Islet precursor cell (in vitro differentiated cells): ENCODE measurements at regions not wholly inside any gene's neighbourhood (a gene's known extent, or its start where the extent isn't known, plus 50 kb on each side); places are given as distances from the start of the nearest gene placed in this dataset.
A peak's percentile ranks its signal among the peaks of the same experiment; 100 is the strongest.

ENCODE experiments used
- DNase-seq: peaks from one replicate; pipeline ENCODE4 v3.0.0-alpha.2; 2018

- DNase-seq, result no peak
These were observed 154.8 kb downstream of the RPS24 start for GRCh38 chr10:78188446-78188845.

GRCh38 chr10:78190051-78190825 lies 156.6 kb downstream of the RPS24 start:
- no peak for DNase-seq

DNA sequence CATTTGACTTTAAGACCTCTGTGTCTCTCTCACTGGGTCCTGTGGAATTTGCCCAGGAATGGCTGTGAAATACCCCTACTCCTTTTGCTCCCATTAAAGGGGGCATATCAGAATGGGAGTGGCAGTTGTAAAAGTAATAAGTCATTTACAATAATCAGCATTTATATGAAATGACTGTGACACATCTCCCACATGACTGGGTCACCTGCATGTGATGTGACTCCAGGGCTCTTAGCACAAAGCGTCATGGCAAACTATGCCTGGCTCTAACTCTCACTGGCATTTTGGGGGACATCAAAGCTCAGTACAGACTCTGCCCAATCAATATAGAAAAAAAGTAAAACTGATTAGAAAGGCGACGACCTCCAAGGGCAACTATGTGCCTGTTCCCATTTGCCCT lies 157.6 kb downstream of the RPS24 start:
- DNase-seq, result no peak

GRCh38 chr10:78193189-78193588 lies 159.5 kb downstream of the RPS24 start:
- no peak for DNase-seq

DNA sequence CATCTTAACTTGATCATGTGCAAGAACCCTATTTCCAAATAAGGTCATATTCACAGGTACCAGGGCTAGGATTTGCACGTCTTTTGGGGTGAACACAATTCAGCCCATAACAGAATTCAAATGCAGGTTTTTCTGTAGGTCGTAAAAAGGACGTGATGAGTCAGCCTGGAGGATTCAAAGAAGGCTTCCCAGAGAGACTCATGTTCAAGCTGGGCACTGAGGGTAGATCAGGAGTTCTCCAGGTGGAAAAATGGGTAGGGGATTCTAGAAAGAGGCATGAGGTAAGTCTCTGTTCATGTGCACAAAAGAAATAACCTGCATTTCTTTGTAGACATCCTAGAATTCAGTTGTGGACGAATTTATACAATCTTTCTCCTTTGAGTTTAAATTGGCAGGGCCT lies 160.4 kb downstream of the RPS24 start:
- DNase-seq, result no peak

- DNase-seq, result no peak
These were observed 161.1 kb downstream of the RPS24 start for GRCh38 chr10:78194539-78195402.

GRCh38 chr10:78196396-78196795 lies 162.7 kb downstream of the RPS24 start:
- DNase-seq, result no peak

DNA sequence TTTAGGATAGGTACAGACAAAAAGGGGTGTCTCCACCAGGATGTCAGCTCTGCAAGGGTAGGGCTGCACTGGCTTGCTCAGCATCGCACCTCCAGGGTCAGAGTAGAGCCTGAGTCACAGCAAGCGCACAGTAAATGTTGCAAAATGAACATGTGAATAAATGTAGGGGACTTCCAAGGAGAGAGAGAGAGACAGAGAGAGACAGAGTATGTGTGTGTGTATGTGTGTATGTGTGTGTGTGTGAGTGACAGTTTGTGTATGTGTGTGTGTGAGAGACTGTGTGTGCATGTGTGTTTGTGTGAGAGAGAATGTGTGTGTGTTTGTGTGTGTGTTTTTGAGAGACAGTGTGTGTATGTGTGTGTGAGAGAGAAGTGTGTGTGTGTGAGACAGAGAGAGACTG lies 163.3 kb downstream of the RPS24 start:
- DNase-seq, result no peak

GRCh38 chr10:78197628-78198272 lies 164.1 kb downstream of the RPS24 start:
- no peak for DNase-seq

GRCh38 chr10:78199005-78199725 lies 165.5 kb downstream of the RPS24 start:
- no peak for DNase-seq

GRCh38 chr10:78199759-78200158 lies 166.1 kb downstream of the RPS24 start:
- no peak for DNase-seq

- DNase-seq, result no peak
These were observed 167.0 kb downstream of the RPS24 start for GRCh38 chr10:78200686-78201085.

- DNase-seq, result peak; percentile 74
These were observed 168.7 kb downstream of the RPS24 start for GRCh38 chr10:78202386-78202785.

- no peak for DNase-seq
These were observed 170.5 kb downstream of the RPS24 start for GRCh38 chr10:78203915-78204818.

GRCh38 chr10:78205457-78206016 lies 171.9 kb downstream of the RPS24 start:
- DNase-seq, result no peak

GRCh38 chr10:78207216-78207615 lies 173.6 kb downstream of the RPS24 start:
- DNase-seq, result no peak

- no peak for DNase-seq
These were observed 174.1 kb downstream of the RPS24 start for GRCh38 chr10:78207776-78208175.

GRCh38 chr10:78209970-78210369 lies 176.3 kb downstream of the RPS24 start:
- DNase-seq, result no peak

DNA sequence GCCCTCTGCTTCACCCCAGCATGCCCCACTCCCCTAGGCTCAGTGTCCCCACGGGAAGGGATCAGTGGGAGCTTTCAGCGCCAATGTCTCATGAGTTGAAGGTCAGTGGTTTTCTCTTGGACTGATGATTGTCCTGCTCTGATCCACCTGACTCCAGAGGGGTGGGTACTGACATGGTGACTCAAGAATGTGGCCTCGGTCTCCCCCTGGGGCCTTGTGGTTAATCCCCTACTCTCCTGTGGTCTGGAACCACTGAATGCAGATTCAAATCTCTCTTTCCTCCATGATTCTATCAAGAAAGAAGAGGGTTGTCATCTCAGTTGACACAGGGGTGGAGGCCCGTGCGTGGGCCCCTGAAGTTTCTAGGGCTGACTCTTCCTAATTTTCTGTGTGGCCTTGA lies 176.9 kb downstream of the RPS24 start:
- DNase-seq, result no peak

DNA sequence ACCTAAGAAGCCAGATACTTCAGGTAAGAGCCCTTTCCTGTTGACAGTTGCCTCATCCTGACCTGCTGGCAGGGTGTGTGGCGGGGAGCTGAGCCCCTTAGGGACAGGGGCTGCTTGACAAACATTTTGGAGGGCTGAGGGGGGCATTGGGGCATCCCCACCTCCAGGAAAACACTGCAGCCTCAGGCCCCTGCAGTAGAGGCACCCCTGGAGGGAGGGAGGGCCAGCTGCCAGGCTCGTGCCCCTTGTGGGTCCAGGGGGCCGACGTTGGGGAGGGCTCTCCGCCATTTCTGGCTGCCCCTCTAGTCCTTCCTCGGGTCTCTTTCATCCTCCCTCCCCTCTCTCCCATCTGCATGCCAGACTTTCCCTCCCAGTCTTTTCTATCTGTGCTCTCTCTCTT lies 177.3 kb downstream of the RPS24 start:
- DNase-seq, result no peak

- DNase-seq, result peak; percentile 68
These were observed 177.9 kb downstream of the RPS24 start for GRCh38 chr10:78211561-78212051.
